ENCODE measurements at regions not wholly inside any gene's neighbourhood (a gene's known extent, or its start where the extent isn't known, plus 50 kb on each side); places are given as distances from the start of the nearest gene placed in this dataset.
A peak's percentile ranks its signal among the peaks of the same experiment; 100 is the strongest.
"Not testable (repeated sequence)": the region's sequence is repeated elsewhere in the genome, so short reads cannot be mapped to it uniquely, and the experiment has no call there.

GRCh38 chr2:13651684-13652131 is 935.0 kb downstream of the TRIB2 start:
- DNase-seq: no peak

- peak; percentile 3 for DNase-seq
Observed at GRCh38 chr2:13652531-13653313, 936.0 kb downstream of the TRIB2 start.

GRCh38 chr2:13654416-13654815 is 937.7 kb downstream of the TRIB2 start:
- no peak for DNase-seq

GRCh38 chr2:13660231-13660630 is 943.5 kb downstream of the TRIB2 start:
- DNase-seq: no peak

- DNase-seq: no peak
Observed at GRCh38 chr2:13662055-13662454, 945.3 kb downstream of the TRIB2 start.

GRCh38 chr2:13666582-13667414 is 950.1 kb downstream of the TRIB2 start:
- no peak for DNase-seq

GRCh38 chr2:13667415-13667757 is 950.6 kb downstream of the TRIB2 start:
- DNase-seq: no peak

- DNase-seq: no peak
Observed at GRCh38 chr2:13669607-13670006, 952.9 kb downstream of the TRIB2 start.

- DNase-seq: not testable (repeated sequence)
Observed at GRCh38 chr2:13673821-13674220, 957.1 kb downstream of the TRIB2 start.

GRCh38 chr2:13676269-13676668 is 956.2 kb upstream of the LRATD1 start:
- no peak for DNase-seq

- DNase-seq: no peak
Observed at GRCh38 chr2:13681936-13682335, 950.6 kb upstream of the LRATD1 start.

- no peak for DNase-seq
Observed at GRCh38 chr2:13682540-13683272, 949.8 kb upstream of the LRATD1 start.

- DNase-seq: no peak
Observed at GRCh38 chr2:13686262-13686661, 946.3 kb upstream of the LRATD1 start.

- no peak for DNase-seq
Observed at GRCh38 chr2:13694673-13695072, 937.8 kb upstream of the LRATD1 start.

- DNase-seq: no peak
Observed at GRCh38 chr2:13696601-13697000, 935.9 kb upstream of the LRATD1 start.

GRCh38 chr2:13698847-13699246 is 933.7 kb upstream of the LRATD1 start:
- no peak for DNase-seq

GRCh38 chr2:13699939-13700338 is 932.6 kb upstream of the LRATD1 start:
- not testable (repeated sequence) for DNase-seq

GRCh38 chr2:13711154-13711553 is 921.4 kb upstream of the LRATD1 start:
- DNase-seq: no peak

- DNase-seq: no peak
Observed at GRCh38 chr2:13714466-13714865, 918.1 kb upstream of the LRATD1 start.

GRCh38 chr2:13725945-13726344 is 906.6 kb upstream of the LRATD1 start:
- no peak for DNase-seq

GRCh38 chr2:13745330-13745729 is 887.2 kb upstream of the LRATD1 start:
- DNase-seq: no peak

GRCh38 chr2:13751955-13752354 is 880.6 kb upstream of the LRATD1 start:
- no peak for DNase-seq

- no peak for DNase-seq
Observed at GRCh38 chr2:13758412-13758811, 874.1 kb upstream of the LRATD1 start.

- no peak for DNase-seq
Observed at GRCh38 chr2:13768274-13768673, 864.2 kb upstream of the LRATD1 start.

Measured in stimulated activated CD4-positive, alpha-beta T cell treated with anti-CD3 and anti-CD28 coated beads, Interleukin-4, amount 100 ng/mL, for 24 hours (primary cell).